PC-9 (cell line): ENCODE measurements at regions not wholly inside any gene's neighbourhood (a gene's known extent, or its start where the extent isn't known, plus 50 kb on each side); places are given as distances from the start of the nearest gene placed in this dataset.

Source experiments
- CTCF ChIP-seq: fragments of 200-600 bp; sonication (generic); conservative IDR thresholded peaks from 2 replicates; pipeline ENCODE4 v1.6.1; 2017; ENCODE audit warnings: mixed run types, antibody characterized with exemption, mild to moderate bottlenecking, moderate library complexity
- EZH2 ChIP-seq: fragments of 200-600 bp; sonication (generic); IDR thresholded peaks from 2 replicates; pipeline ENCODE4 v1.8.0; 2017; ENCODE audit warnings: antibody characterized with exemption, low read depth

GRCh38 chr3:159158801-159159200 lies 356.9 kb downstream of the MFSD1 start:
- TF ChIP-seq CTCF (no peak), EZH2 (no peak)
